HEK293 (cell line): ENCODE measurements at regions not wholly inside any gene's neighbourhood (a gene's known extent, or its start where the extent isn't known, plus 50 kb on each side); places are given as distances from the start of the nearest gene placed in this dataset.

Source experiments
- IKZF3 ChIP-seq: fragments of 450-650 bp; IDR thresholded peaks from 2 replicates; pipeline ENCODE4 v1.5.0; 2018; ENCODE audit warnings: missing biosample characterization, mild to moderate bottlenecking, missing genetic modification characterization, moderate library complexity
- INSM2 ChIP-seq: fragments of 450-650 bp; formaldehyde crosslinking; IDR thresholded peaks from 2 replicates; pipeline ENCODE4 v1.5.1; 2016; ENCODE audit warnings: missing biosample characterization, missing genetic modification characterization
- WT1 ChIP-seq: fragments of 450-650 bp; formaldehyde crosslinking; IDR thresholded peaks from 2 replicates; pipeline ENCODE4 v1.5.1; 2016; ENCODE audit warnings: missing biosample characterization, missing genetic modification characterization
- ZBTB21 ChIP-seq: fragments of 450-650 bp; formaldehyde crosslinking; IDR thresholded peaks from 2 replicates; pipeline ENCODE4 v1.5.1; 2017; ENCODE audit warnings: missing biosample characterization, missing genetic modification characterization
- ZEB2 ChIP-seq: fragments of 450-650 bp; formaldehyde crosslinking; IDR thresholded peaks from 2 replicates; pipeline ENCODE4 v1.5.1; 2016; ENCODE audit warnings: missing biosample characterization, missing genetic modification characterization
- ZNF24 ChIP-seq: fragments of 450-650 bp; formaldehyde crosslinking; IDR thresholded peaks from 2 replicates; pipeline ENCODE4 v1.5.1; 2016; ENCODE audit warnings: missing biosample characterization, missing genetic modification characterization
- ZNF518A ChIP-seq: fragments of 450-650 bp; formaldehyde crosslinking; conservative IDR thresholded peaks from 2 replicates; pipeline ENCODE4 v1.5.1; 2016; ENCODE audit warnings: low read depth, missing biosample characterization, missing genetic modification characterization
- ZNF629 ChIP-seq: fragments of 450-650 bp; formaldehyde crosslinking; IDR thresholded peaks from 2 replicates; pipeline ENCODE4 v1.5.1; 2017; ENCODE audit warnings: missing biosample characterization, missing genetic modification characterization
- ZNF639 ChIP-seq: fragments of 450-650 bp; formaldehyde crosslinking; IDR thresholded peaks from 2 replicates; pipeline ENCODE4 v1.5.1; 2016; ENCODE audit warnings: missing biosample characterization, missing genetic modification characterization
- ZNF785 ChIP-seq: fragments of 450-650 bp; formaldehyde crosslinking; IDR thresholded peaks from 2 replicates; pipeline ENCODE4 v1.5.1; 2016; ENCODE audit warnings: missing biosample characterization, missing genetic modification characterization
- ZNF843 ChIP-seq: fragments of 450-650 bp; formaldehyde crosslinking; IDR thresholded peaks from 2 replicates; pipeline ENCODE4 v1.5.1; 2016; ENCODE audit warnings: missing biosample characterization, missing genetic modification characterization
- TF ChIP-seq, protein P1 (sequence below): fragments of 450-650 bp; formaldehyde crosslinking; IDR thresholded peaks from 2 replicates; pipeline ENCODE4 v1.5.1; 2016; ENCODE audit warnings: missing biosample characterization, missing genetic modification characterization
- TF ChIP-seq, protein P2 (sequence below): sonication (generic); formaldehyde crosslinking; IDR thresholded peaks from 2 replicates; pipeline ENCODE4 v1.8.1; 2022; ENCODE audit warnings: mild to moderate bottlenecking, moderate library complexity, missing genetic modification reagents
- TF ChIP-seq, protein P3 (sequence below): fragments of 450-650 bp; formaldehyde crosslinking; IDR thresholded peaks from 2 replicates; pipeline ENCODE4 v1.5.1; 2016; ENCODE audit warnings: missing biosample characterization, missing genetic modification characterization, borderline replicate concordance

DNA sequence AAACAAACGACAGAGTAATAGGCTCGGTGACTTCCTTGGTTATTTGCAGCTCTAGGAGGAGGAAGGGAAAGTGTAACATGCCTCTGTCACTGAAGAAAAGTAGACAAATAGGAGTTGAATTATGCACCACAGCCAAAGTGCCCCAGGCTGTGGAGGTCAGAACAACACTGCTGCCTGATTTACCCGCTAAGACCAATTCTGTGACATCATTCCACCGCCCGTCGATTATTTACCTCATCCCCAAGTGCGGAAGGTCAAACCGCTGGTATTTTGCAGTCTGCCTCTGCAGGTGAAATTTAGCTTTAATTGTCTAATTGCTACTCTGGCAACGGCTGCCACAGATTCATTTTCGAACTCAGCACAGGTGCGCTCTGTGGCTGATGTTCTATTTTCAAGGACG is 106.3 kb upstream of the PRICKLE2 start (continued):
- TF ChIP-seq, protein P1, sequence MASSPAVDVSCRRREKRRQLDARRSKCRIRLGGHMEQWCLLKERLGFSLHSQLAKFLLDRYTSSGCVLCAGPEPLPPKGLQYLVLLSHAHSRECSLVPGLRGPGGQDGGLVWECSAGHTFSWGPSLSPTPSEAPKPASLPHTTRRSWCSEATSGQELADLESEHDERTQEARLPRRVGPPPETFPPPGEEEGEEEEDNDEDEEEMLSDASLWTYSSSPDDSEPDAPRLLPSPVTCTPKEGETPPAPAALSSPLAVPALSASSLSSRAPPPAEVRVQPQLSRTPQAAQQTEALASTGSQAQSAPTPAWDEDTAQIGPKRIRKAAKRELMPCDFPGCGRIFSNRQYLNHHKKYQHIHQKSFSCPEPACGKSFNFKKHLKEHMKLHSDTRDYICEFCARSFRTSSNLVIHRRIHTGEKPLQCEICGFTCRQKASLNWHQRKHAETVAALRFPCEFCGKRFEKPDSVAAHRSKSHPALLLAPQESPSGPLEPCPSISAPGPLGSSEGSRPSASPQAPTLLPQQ (tag by site-specific recombination), result peak; percentile 54; the same call in 1 of the 2 replicates
- TF ChIP-seq ZNF785, result no peak
- peak; percentile 52 for TF ChIP-seq WT1 (tag by site-specific recombination)
- TF ChIP-seq ZNF24, result 0 out of 2 replicates have a peak, but pooled peaks have one; percentile 22
- TF ChIP-seq IKZF3 (tag by site-specific recombination), result peak; percentile 11; the same call in 1 of the 2 replicates
- peak; percentile 68; the same call in 1 of the 2 replicates for TF ChIP-seq ZEB2 (tag by site-specific recombination)
- 0 out of 2 replicates have a peak, but pooled peaks have one; percentile 23 for TF ChIP-seq ZNF518A (tag by site-specific recombination)
- peak; percentile 94 for TF ChIP-seq ZNF629 (tag by site-specific recombination)
- TF ChIP-seq, protein P2, sequence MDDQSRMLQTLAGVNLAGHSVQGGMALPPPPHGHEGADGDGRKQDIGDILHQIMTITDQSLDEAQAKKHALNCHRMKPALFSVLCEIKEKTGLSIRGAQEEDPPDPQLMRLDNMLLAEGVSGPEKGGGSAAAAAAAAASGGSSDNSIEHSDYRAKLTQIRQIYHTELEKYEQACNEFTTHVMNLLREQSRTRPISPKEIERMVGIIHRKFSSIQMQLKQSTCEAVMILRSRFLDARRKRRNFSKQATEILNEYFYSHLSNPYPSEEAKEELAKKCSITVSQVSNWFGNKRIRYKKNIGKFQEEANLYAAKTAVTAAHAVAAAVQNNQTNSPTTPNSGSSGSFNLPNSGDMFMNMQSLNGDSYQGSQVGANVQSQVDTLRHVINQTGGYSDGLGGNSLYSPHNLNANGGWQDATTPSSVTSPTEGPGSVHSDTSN (CRISPR knock-in tag), result no peak
- TF ChIP-seq INSM2 (tag by site-specific recombination), result peak; percentile 61; the same call in 1 of the 2 replicates
- peak; percentile 71 for TF ChIP-seq ZNF843 (tag by site-specific recombination)
- TF ChIP-seq ZBTB21 (tag by site-specific recombination), result peak; percentile 62
- TF ChIP-seq, protein P3, sequence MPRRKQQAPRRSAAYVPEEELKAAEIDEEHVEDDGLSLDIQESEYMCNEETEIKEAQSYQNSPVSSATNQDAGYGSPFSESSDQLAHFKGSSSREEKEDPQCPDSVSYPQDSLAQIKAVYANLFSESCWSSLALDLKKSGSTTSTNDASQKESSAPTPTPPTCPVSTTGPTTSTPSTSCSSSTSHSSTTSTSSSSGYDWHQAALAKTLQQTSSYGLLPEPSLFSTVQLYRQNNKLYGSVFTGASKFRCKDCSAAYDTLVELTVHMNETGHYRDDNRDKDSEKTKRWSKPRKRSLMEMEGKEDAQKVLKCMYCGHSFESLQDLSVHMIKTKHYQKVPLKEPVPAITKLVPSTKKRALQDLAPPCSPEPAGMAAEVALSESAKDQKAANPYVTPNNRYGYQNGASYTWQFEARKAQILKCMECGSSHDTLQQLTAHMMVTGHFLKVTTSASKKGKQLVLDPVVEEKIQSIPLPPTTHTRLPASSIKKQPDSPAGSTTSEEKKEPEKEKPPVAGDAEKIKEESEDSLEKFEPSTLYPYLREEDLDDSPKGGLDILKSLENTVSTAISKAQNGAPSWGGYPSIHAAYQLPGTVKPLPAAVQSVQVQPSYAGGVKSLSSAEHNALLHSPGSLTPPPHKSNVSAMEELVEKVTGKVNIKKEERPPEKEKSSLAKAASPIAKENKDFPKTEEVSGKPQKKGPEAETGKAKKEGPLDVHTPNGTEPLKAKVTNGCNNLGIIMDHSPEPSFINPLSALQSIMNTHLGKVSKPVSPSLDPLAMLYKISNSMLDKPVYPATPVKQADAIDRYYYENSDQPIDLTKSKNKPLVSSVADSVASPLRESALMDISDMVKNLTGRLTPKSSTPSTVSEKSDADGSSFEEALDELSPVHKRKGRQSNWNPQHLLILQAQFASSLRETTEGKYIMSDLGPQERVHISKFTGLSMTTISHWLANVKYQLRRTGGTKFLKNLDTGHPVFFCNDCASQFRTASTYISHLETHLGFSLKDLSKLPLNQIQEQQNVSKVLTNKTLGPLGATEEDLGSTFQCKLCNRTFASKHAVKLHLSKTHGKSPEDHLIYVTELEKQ (tag by site-specific recombination), result peak; percentile 58; the same call in 1 of the 2 replicates
- peak; percentile 63; the same call in 1 of the 2 replicates for TF ChIP-seq ZNF639 (tag by site-specific recombination)
